ENCODE measurements at regions not wholly inside any gene's neighbourhood (a gene's known extent, or its start where the extent isn't known, plus 50 kb on each side); places are given as distances from the start of the nearest gene placed in this dataset.
A peak's percentile ranks its signal among the peaks of the same experiment; 100 is the strongest.
"Not testable (repeated sequence)": the region's sequence is repeated elsewhere in the genome, so short reads cannot be mapped to it uniquely, and the experiment has no call there.

DNA sequence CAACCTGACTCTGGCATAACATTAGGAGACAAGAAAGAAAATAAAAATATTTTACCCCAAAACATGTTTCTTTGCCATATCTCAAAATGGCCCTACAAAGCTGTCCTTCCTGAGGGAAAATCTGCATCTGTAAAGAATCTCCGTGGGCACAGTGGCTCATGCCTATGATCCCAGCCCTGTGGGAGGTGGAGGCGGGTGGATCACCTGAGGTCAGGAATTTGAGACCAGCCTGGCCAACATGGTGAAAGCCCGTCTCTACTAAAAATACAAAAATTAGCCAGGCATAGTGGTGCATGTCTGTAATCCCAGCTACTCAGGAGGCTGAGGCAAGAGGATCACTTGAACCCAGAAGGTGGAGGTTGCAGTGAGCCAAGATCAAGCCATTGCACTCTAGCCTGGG lies 105.8 kb downstream of the FAM217A start:
- H3K27ac ChIP-seq (ENCODE audit: extremely low read depth, low read depth, low read length); H3K4me3 ChIP-seq (ENCODE audit: low read depth, low read length); H3K9me3 ChIP-seq (ENCODE audit: control insufficient read depth, insufficient read depth, low read depth, low read length); H3K36me3 ChIP-seq (ENCODE audit: control insufficient read depth in 2 of 2, insufficient read depth in 1 of 2, low read length in 2 of 2); H3K4me1 ChIP-seq (ENCODE audit: control insufficient read depth, insufficient read depth, low read length); POLR2A ChIA-PET: not testable (repeated sequence)
- CTCF ChIA-PET: interaction anchor here (0.5 to 1.4 kb wide), 5 partner anchors 40 to 230 kb away, joined by 3 to 5 read pairs (median 3); no protein-coding TSS in a partner anchor
- TF ChIP-seq ZFHX2 (tag by site-specific recombination; conservative IDR thresholded peaks at IDR 0.05) (peak; percentile 65), EGR2 (tag by site-specific recombination; IDR thresholded peaks at IDR 0.05; ENCODE audit: low read depth) (peak; percentile 69; the same call in 1 of the 2 replicates)

DNA sequence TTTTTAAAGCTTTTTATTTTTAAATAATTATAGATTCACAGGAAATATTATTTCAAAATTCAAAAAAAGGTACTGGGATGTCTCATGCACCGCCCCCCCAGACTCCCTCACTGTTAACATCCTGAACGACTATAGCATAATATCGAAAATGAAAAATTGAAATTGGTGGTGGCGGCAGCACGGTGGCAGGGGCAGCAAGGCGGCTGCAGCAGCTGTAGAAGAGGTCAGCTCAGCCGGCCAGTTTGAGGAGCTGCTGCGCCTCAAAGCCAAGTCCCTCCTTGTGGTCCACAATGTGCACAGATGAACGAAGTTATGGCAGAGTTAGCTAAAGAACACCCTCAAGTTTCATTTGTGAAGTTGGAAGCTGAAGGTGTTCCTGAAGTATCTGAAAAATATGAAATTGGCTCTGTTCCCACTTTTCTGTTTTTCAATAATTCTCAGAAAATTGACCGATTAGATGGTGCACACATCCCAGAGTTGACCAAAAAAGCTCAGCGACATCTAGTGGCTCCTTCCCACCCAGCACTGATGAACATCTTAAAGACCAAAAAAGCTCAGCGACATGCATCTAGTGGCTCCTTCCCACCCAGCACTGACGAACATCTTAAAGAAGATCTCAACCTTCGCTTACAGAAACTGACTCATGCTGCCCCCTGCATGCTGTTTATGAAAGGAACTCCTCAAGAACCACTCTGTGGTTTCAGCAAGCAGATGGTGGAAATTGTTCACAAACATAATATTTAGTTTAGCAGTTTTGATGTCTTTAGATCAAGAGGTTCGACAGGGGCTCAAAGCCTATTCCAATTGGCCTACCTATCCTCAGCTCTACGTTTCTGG lies 100.8 kb downstream of the FAM217A start:
- Histone ChIP-seq H3K36me3 (ENCODE audit: control insufficient read depth in 2 of 2, insufficient read depth in 1 of 2, low read length in 2 of 2) (no peaks in the 10 kb centered on the region), H3K4me3 (ENCODE audit: low read depth, low read length) (no peak overlapping the region), H3K9me3 (ENCODE audit: control insufficient read depth, insufficient read depth, low read depth, low read length) (no peaks in the 10 kb centered on the region), H3K4me1 (ENCODE audit: control insufficient read depth, insufficient read depth, low read length) (no peaks in the 10 kb centered on the region), H3K27ac (ENCODE audit: extremely low read depth, low read depth, low read length) (no peak overlapping the region)
- ChIA-PET POLR2A (interaction anchor here (1.1 to 1.5 kb wide), 3 partner anchors 129 to 235 kb away, joined by 4 to 6 read pairs (median 6); partner anchors contain the start of gene FAM50B), CTCF (interaction anchor here (0.5 to 4.8 kb wide), 92 partner anchors 8 to 730 kb away, joined by 3 to 107 read pairs (median 5); partner anchors contain the start of gene FAM50B)
- TF ChIP-seq ZNF266 (tag by site-specific recombination; IDR thresholded peaks at IDR 0.05; ENCODE audit: low read depth): no peak
- peak; percentile 15; the same call in 1 of the 2 replicates for TF ChIP-seq KLF8 (tag by site-specific recombination; IDR thresholded peaks at IDR 0.05)
- TF ChIP-seq ZNF2 (tag by site-specific recombination; IDR thresholded peaks at IDR 0.05): peak; percentile 82
- TF ChIP-seq SP3 (tag by site-specific recombination; IDR thresholded peaks at IDR 0.05): no peak
- TF ChIP-seq ZNF335 (tag by site-specific recombination; conservative IDR thresholded peaks at IDR 0.05): 0 out of 2 replicates have a peak, but pooled peaks have one; percentile 26
- TF ChIP-seq, protein P1, sequence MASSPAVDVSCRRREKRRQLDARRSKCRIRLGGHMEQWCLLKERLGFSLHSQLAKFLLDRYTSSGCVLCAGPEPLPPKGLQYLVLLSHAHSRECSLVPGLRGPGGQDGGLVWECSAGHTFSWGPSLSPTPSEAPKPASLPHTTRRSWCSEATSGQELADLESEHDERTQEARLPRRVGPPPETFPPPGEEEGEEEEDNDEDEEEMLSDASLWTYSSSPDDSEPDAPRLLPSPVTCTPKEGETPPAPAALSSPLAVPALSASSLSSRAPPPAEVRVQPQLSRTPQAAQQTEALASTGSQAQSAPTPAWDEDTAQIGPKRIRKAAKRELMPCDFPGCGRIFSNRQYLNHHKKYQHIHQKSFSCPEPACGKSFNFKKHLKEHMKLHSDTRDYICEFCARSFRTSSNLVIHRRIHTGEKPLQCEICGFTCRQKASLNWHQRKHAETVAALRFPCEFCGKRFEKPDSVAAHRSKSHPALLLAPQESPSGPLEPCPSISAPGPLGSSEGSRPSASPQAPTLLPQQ (tag by site-specific recombination; IDR thresholded peaks at IDR 0.05): peak; percentile 18; the same call in 1 of the 2 replicates
- TF ChIP-seq ZNF146 (tag by site-specific recombination; IDR thresholded peaks at IDR 0.05): no peak
- TF ChIP-seq, protein P2, sequence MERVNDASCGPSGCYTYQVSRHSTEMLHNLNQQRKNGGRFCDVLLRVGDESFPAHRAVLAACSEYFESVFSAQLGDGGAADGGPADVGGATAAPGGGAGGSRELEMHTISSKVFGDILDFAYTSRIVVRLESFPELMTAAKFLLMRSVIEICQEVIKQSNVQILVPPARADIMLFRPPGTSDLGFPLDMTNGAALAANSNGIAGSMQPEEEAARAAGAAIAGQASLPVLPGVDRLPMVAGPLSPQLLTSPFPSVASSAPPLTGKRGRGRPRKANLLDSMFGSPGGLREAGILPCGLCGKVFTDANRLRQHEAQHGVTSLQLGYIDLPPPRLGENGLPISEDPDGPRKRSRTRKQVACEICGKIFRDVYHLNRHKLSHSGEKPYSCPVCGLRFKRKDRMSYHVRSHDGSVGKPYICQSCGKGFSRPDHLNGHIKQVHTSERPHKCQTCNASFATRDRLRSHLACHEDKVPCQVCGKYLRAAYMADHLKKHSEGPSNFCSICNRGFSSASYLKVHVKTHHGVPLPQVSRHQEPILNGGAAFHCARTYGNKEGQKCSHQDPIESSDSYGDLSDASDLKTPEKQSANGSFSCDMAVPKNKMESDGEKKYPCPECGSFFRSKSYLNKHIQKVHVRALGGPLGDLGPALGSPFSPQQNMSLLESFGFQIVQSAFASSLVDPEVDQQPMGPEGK (tag by site-specific recombination; IDR thresholded peaks at IDR 0.05): no peak
- TF ChIP-seq, protein P3, sequence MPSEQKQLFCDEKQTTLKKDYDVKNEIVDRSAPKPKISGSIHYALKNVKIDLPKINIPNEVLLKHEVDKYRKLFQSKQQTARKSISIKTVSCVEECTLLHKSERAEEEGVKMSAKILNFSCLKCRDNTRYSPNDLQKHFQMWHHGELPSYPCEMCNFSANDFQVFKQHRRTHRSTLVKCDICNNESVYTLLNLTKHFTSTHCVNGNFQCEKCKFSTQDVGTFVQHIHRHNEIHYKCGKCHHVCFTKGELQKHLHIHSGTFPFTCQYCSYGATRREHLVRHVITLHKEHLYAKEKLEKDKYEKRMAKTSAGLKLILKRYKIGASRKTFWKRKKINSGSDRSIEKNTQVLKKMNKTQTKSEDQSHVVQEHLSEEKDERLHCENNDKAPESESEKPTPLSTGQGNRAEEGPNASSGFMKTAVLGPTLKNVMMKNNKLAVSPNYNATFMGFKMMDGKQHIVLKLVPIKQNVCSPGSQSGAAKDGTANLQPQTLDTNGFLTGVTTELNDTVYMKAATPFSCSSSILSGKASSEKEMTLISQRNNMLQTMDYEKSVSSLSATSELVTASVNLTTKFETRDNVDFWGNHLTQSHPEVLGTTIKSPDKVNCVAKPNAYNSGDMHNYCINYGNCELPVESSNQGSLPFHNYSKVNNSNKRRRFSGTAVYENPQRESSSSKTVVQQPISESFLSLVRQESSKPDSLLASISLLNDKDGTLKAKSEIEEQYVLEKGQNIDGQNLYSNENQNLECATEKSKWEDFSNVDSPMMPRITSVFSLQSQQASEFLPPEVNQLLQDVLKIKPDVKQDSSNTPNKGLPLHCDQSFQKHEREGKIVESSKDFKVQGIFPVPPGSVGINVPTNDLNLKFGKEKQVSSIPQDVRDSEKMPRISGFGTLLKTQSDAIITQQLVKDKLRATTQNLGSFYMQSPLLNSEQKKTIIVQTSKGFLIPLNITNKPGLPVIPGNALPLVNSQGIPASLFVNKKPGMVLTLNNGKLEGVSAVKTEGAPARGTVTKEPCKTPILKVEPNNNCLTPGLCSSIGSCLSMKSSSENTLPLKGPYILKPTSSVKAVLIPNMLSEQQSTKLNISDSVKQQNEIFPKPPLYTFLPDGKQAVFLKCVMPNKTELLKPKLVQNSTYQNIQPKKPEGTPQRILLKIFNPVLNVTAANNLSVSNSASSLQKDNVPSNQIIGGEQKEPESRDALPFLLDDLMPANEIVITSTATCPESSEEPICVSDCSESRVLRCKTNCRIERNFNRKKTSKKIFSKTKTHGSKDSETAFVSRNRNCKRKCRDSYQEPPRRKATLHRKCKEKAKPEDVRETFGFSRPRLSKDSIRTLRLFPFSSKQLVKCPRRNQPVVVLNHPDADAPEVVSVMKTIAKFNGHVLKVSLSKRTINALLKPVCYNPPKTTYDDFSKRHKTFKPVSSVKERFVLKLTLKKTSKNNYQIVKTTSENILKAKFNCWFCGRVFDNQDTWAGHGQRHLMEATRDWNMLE (tag by site-specific recombination; conservative IDR thresholded peaks at IDR 0.05; ENCODE audit: low read depth): 0 out of 2 replicates have a peak, but pooled peaks have one; percentile 9
- TF ChIP-seq, protein P4, sequence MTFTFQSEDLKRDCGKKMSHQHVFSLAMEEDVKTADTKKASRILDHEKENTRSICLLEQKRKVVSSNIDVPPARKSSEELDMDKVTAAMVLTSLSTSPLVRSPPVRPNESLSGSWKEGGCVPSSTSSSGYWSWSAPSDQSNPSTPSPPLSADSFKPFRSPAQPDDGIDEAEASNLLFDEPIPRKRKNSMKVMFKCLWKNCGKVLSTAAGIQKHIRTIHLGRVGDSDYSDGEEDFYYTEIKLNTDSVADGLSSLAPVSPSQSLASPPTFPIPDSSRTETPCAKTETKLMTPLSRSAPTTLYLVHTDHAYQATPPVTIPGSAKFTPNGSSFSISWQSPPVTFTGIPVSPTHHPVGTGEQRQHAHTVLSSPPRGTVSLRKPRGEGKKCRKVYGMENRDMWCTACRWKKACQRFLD (tag by site-specific recombination; IDR thresholded peaks at IDR 0.05): no peak
- TF ChIP-seq, protein P5, sequence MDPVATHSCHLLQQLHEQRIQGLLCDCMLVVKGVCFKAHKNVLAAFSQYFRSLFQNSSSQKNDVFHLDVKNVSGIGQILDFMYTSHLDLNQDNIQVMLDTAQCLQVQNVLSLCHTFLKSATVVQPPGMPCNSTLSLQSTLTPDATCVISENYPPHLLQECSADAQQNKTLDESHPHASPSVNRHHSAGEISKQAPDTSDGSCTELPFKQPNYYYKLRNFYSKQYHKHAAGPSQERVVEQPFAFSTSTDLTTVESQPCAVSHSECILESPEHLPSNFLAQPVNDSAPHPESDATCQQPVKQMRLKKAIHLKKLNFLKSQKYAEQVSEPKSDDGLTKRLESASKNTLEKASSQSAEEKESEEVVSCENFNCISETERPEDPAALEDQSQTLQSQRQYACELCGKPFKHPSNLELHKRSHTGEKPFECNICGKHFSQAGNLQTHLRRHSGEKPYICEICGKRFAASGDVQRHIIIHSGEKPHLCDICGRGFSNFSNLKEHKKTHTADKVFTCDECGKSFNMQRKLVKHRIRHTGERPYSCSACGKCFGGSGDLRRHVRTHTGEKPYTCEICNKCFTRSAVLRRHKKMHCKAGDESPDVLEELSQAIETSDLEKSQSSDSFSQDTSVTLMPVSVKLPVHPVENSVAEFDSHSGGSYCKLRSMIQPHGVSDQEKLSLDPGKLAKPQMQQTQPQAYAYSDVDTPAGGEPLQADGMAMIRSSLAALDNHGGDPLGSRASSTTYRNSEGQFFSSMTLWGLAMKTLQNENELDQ (tag by site-specific recombination; IDR thresholded peaks at IDR 0.05; ENCODE audit: low read depth): no peak
- TF ChIP-seq ZNF624 (tag by site-specific recombination; IDR thresholded peaks at IDR 0.05): no peak
- peak; percentile 48; the same call in 1 of the 2 replicates for TF ChIP-seq ZBTB17 (tag by site-specific recombination; IDR thresholded peaks at IDR 0.05)
- peak; percentile 87 for TF ChIP-seq ZNF654 (tag by site-specific recombination; IDR thresholded peaks at IDR 0.05; ENCODE audit: low read depth)
- TF ChIP-seq, protein P6, sequence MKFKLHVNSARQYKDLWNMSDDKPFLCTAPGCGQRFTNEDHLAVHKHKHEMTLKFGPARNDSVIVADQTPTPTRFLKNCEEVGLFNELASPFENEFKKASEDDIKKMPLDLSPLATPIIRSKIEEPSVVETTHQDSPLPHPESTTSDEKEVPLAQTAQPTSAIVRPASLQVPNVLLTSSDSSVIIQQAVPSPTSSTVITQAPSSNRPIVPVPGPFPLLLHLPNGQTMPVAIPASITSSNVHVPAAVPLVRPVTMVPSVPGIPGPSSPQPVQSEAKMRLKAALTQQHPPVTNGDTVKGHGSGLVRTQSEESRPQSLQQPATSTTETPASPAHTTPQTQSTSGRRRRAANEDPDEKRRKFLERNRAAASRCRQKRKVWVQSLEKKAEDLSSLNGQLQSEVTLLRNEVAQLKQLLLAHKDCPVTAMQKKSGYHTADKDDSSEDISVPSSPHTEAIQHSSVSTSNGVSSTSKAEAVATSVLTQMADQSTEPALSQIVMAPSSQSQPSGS (tag by site-specific recombination; IDR thresholded peaks at IDR 0.05; ENCODE audit: low read depth): no peak
- TF ChIP-seq ZSCAN16 (tag by site-specific recombination; IDR thresholded peaks at IDR 0.05): no peak
- peak; percentile 54 for TF ChIP-seq ZNF600 (tag by site-specific recombination; IDR thresholded peaks at IDR 0.05)
